ENCODE measurements at regions not wholly inside any gene's neighbourhood (a gene's known extent, or its start where the extent isn't known, plus 50 kb on each side); places are given as distances from the start of the nearest gene placed in this dataset.

- no peak overlapping the region for H2BK15ac ChIP-seq (ENCODE audit: low read depth, low read length)
- no peak overlapping the region for H2BK120ac ChIP-seq (ENCODE audit: low read depth, low read length, poor library complexity, severe bottlenecking)
- H3T11ph ChIP-seq (ENCODE audit: low read length): no peak overlapping the region
- no peaks in the 10 kb centered on the region for H3K23me2 ChIP-seq (ENCODE audit: insufficient read length, low read depth, low read length, poor library complexity, severe bottlenecking)
- Mint-ChIP-seq H3K9me3 (no peaks in the 10 kb centered on the region), H3K4me3 (no peak overlapping the region), H3K4me1 (peaks cover 28 to 36% of the 10 kb centered on the region in 2 experiments), H3K36me3 (ENCODE audit: insufficient read depth in 1 of 3, low read depth in 3 of 3) (no peaks in the 10 kb centered on the region; a peak in 1 of 7 replicates), H3K27me3 (ENCODE audit: low read depth) (no peaks in the 10 kb centered on the region), H3K27ac (no peak overlapping the region)
- H3K9me3 ChIP-seq (ENCODE audit: control insufficient read depth, low read depth, low read length): no peaks in the 10 kb centered on the region
- H2BK5ac ChIP-seq (ENCODE audit: insufficient read length, low read length): no peak overlapping the region
- no peak overlapping the region for H4K8ac ChIP-seq (replicated peaks; ENCODE audit: insufficient read length, low read depth, low read length)
- no peaks in the 10 kb centered on the region for H3K79me1 ChIP-seq (ENCODE audit: insufficient read depth, low read depth, low read length, poor library complexity, severe bottlenecking)
- no peak overlapping the region for H3K18ac ChIP-seq (ENCODE audit: insufficient read length, low read depth, low read length)
- H3K9ac ChIP-seq (ENCODE audit: extremely low read depth, insufficient read length, low read length): no peak overlapping the region
- H2AFZ ChIP-seq (ENCODE audit: low read length): no peak overlapping the region
- no CpG with 5 or more reads among the region's 3 CpGs for WGBS (ENCODE audit: extremely low coverage, insufficient read length, low lambda C conversion rate)
- H3K14ac ChIP-seq (ENCODE audit: insufficient read depth, low read length): no peak overlapping the region
- peaks cover 7% of the 10 kb centered on the region; the same call in 1 of the 2 replicates for H3K4me1 ChIP-seq (ENCODE audit: insufficient read depth, low read length)
- no peaks in the 10 kb centered on the region for H3K27me3 ChIP-seq (ENCODE audit: insufficient read depth, low read length)
- H3K27ac ChIP-seq (ENCODE audit: insufficient read length, low read depth, low read length): no peak overlapping the region
- H2AK5ac ChIP-seq (ENCODE audit: insufficient read length, low read length): no peak overlapping the region
- H3K79me2 ChIP-seq (ENCODE audit: insufficient read depth, low read length): no peaks in the 10 kb centered on the region
- no peak overlapping the region for H2BK12ac ChIP-seq (ENCODE audit: insufficient read length, low read depth, low read length)
- H3K4me2 ChIP-seq (ENCODE audit: insufficient read depth, insufficient read length, low read length): no peak overlapping the region
- no peak overlapping the region for H4K91ac ChIP-seq (ENCODE audit: insufficient read length, low read depth, low read length)
- H3K23ac ChIP-seq (ENCODE audit: insufficient read length, low read depth, low read length): no peak overlapping the region
- no peak for TF ChIP-seq CTCF (conservative IDR thresholded peaks at IDR 0.05)
- no peak overlapping the region for H2BK20ac ChIP-seq (ENCODE audit: low read depth, low read length, poor library complexity, severe bottlenecking)
- H4K20me1 ChIP-seq (ENCODE audit: control insufficient read depth, insufficient read depth, insufficient read length): no peaks in the 10 kb centered on the region
- H4K5ac ChIP-seq (ENCODE audit: insufficient read length, low read depth, low read length): no peak overlapping the region
- no peak overlapping the region for H3K4ac ChIP-seq (ENCODE audit: low read depth, low read length)
- H3K56ac ChIP-seq (ENCODE audit: insufficient read length, low read depth, low read length): no peak overlapping the region
- no peak for DNase-seq
Measured at GRCh38 chr13:106686163-106686562, 118.2 kb upstream of the ARGLU1 start.

Measured in H9 (cell line).